PC-9 (cell line): ENCODE measurements at regions not wholly inside any gene's neighbourhood (a gene's known extent, or its start where the extent isn't known, plus 50 kb on each side); places are given as distances from the start of the nearest gene placed in this dataset.

Source experiments
- EZH2 ChIP-seq: fragments of 200-600 bp; sonication (generic); IDR thresholded peaks from 2 replicates; pipeline ENCODE4 v1.8.0; 2017; ENCODE audit warnings: antibody characterized with exemption, low read depth
- TF ChIP-seq, protein P1 (sequence below): fragments of 200-600 bp; sonication (generic); conservative IDR thresholded peaks from 2 replicates; pipeline ENCODE4 v1.6.1; 2017; ENCODE audit warnings: mixed run types, antibody characterized with exemption, mild to moderate bottlenecking, moderate library complexity

DNA sequence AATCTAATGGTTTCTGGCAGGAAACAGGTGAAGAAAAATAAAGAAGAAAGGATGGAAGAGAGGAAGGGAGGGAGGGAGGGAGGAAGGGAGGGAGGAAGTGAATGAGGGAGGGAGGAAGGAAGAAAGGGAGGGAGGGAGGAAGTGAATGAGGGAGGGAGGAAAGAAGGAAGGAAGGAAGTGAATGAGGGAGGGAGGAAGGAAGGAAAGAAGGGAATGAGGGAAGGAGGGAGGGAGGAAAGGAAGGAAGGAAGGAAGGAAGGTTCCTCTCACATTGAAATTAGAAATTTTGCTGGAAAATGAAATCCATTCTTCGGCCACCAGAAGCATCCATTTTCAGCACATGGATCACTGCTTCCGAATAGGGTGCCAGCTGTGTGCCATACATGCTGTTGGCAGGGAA is 62.2 kb upstream of the PELI2 start:
- TF ChIP-seq, protein P1, sequence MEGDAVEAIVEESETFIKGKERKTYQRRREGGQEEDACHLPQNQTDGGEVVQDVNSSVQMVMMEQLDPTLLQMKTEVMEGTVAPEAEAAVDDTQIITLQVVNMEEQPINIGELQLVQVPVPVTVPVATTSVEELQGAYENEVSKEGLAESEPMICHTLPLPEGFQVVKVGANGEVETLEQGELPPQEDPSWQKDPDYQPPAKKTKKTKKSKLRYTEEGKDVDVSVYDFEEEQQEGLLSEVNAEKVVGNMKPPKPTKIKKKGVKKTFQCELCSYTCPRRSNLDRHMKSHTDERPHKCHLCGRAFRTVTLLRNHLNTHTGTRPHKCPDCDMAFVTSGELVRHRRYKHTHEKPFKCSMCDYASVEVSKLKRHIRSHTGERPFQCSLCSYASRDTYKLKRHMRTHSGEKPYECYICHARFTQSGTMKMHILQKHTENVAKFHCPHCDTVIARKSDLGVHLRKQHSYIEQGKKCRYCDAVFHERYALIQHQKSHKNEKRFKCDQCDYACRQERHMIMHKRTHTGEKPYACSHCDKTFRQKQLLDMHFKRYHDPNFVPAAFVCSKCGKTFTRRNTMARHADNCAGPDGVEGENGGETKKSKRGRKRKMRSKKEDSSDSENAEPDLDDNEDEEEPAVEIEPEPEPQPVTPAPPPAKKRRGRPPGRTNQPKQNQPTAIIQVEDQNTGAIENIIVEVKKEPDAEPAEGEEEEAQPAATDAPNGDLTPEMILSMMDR: no peak
- TF ChIP-seq EZH2: no peak
